Activated T-cell treated with anti-CD3 and anti-CD28 coated beads, Interleukin-2, amount 50 U/mL, for 24 hours (primary cell): ENCODE measurements at regions not wholly inside any gene's neighbourhood (a gene's known extent, or its start where the extent isn't known, plus 50 kb on each side); places are given as distances from the start of the nearest gene placed in this dataset.
A peak's percentile ranks its signal among the peaks of the same experiment; 100 is the strongest.

Experiments
- DNase-seq: peaks from one replicate; pipeline ENCODE4 v3.0.0-alpha.2; 2020
- H3K27ac Mint-ChIP-seq: 2 replicates; pipeline ENCODE4 v1.8.0; 2020; ENCODE audit warnings: mild to moderate bottlenecking, mixed read lengths
- H3K27me3 Mint-ChIP-seq: 2 replicates; pipeline ENCODE4 v1.8.0; 2020; ENCODE audit warnings: mixed read lengths
- H3K36me3 Mint-ChIP-seq: 2 replicates; pipeline ENCODE4 v1.8.0; 2020; ENCODE audit warnings: low read depth, mixed read lengths
- H3K4me1 Mint-ChIP-seq: 2 replicates; pipeline ENCODE4 v1.8.0; 2020; ENCODE audit warnings: low read depth, mixed read lengths
- H3K4me3 Mint-ChIP-seq: 2 replicates; pipeline ENCODE4 v1.8.0; 2020; ENCODE audit warnings: mild to moderate bottlenecking, moderate library complexity, mixed read lengths
- H3K9me3 Mint-ChIP-seq: 2 replicates; pipeline ENCODE4 v1.8.0; 2020; ENCODE audit warnings: mixed read lengths

DNA sequence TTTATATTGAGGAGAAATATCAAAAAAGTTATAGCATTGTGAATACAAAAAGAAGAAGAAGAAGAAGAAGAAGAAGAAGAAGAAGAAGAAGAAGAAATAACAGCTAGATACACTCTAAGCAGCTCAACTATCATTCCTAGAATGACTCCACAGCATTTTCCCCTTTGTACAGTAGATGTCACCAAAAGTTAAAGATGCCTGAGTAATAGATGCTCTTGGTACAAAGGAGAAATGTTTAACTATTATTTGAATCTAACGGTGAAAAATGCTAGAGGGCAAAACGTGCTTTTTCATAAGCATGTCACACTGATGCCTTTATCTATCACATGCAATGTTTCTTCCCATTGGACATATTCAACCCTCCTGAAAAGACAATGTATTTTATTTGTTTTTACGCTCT is 178.4 kb upstream of the GPRIN3 start:
- no peak overlapping the region for H3K27ac Mint-ChIP-seq
- peaks cover 3% of the 10 kb centered on the region for H3K4me1 Mint-ChIP-seq
- H3K36me3 Mint-ChIP-seq = no peaks in the 10 kb centered on the region
- no peak for DNase-seq
- H3K4me3 Mint-ChIP-seq = no peak overlapping the region
- peaks cover 1% of the 10 kb centered on the region for H3K9me3 Mint-ChIP-seq
- no peaks in the 10 kb centered on the region for H3K27me3 Mint-ChIP-seq

DNA sequence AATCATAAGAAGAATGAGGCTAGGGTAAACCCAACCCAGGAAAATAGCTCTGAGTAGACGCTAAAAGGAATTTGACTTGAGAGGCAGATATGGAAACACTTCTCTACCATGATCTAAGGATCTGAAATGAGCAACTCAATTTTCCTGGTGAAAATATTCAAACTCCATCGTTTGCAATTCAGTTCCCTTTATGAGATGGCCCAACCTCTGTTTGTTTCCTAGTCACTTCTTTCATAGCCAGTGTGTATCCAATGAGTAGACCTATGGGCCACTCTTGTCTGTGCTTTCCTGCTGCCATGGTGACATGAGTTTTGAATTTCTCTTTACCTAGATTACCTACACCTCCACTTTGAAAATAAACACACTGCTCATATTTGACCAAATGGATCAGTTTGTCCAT is 176.2 kb upstream of the GPRIN3 start:
- Mint-ChIP-seq H3K9me3 (peaks cover 3% of the 10 kb centered on the region), H3K27me3 (no peaks in the 10 kb centered on the region), H3K36me3 (no peaks in the 10 kb centered on the region), H3K4me3 (no peak overlapping the region), H3K4me1 (peaks cover 3% of the 10 kb centered on the region), H3K27ac (no peak overlapping the region)
- no peak for DNase-seq

DNA sequence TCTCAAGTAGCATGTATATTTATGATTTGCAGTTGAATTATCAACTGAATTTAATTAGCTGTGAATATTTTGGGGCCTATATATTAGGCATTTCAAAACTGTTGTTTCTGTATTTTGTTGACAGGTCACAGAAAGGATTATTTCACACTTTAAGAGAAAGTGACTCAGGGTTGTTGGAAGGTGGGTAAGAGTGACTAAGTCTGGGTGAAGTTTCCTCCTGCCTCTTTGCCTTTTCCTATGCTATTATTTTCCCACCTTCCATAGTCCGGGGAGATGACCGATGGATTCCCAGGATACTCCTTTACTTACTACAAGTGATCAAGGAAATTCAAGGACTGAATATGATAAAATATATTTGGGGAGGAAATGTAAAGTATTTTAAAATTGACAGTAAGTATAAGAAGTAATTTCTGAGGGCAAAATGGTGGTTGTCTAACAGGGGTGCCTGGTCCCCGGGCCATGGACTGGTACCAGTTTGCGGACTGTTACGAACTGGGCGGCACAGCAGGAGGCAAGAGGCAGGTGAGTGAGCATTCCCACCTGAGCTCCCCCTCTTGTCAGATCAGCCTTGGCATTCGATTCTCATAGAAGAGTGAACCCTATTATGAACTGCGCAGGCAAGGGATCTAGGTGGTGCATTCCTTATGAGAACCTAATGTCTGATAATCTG is 175.5 kb upstream of the GPRIN3 start:
- Mint-ChIP-seq H3K36me3 (no peaks in the 10 kb centered on the region), H3K27me3 (no peaks in the 10 kb centered on the region), H3K27ac (no peak overlapping the region), H3K4me1 (peaks cover 3% of the 10 kb centered on the region), H3K4me3 (no peak overlapping the region), H3K9me3 (peaks cover 3% of the 10 kb centered on the region)
- DNase-seq = no peak

DNA sequence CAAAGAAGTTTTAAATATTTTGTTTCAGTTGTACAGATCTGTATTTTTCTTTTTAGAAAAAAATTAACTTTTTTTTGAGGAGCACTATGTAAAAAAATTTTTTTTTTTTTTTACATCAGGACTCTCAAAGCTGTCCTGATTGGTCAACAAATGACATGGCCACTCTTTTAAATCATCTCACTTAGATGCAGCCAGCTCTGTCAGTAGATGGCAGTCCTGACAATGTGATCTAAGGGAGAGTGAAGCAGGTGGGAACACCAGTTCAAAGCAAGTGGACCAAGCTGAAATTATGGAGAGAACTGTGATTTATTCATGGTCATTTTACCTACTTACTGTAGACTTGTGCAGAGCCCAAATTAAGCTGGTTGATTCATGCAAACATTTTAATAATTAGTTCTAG is 174.7 kb upstream of the GPRIN3 start:
- DNase-seq = no peak
- Mint-ChIP-seq H3K36me3 (no peaks in the 10 kb centered on the region), H3K4me1 (peaks cover 3% of the 10 kb centered on the region), H3K9me3 (peaks cover 3% of the 10 kb centered on the region), H3K4me3 (no peak overlapping the region), H3K27me3 (no peaks in the 10 kb centered on the region), H3K27ac (no peak overlapping the region)

DNA sequence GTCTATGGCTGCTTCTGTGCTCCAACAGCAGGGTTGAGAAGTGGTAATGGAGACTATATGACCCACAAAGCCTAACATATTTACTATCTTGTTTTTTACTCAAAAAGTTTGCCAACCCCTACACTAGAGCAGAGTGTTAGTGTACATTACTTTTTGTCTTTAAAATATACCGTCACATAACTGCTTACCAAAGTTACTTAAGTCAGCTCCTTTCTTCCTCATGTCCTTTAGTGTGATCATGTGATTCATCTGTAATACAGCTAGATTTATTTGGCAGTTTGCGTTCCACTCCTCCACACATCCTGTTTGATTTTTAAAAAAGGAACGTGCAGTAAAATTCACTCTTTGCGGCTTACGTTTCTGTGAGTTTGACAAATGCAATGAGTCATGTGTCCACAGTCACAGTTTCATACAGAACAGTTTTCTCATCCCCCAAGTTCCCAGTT is 162.4 kb upstream of the GPRIN3 start:
- H3K27ac Mint-ChIP-seq = peak overlapping the region; percentile 85
- no peak for DNase-seq
- H3K9me3 Mint-ChIP-seq = no peaks in the 10 kb centered on the region
- no peaks in the 10 kb centered on the region for H3K36me3 Mint-ChIP-seq
- H3K4me3 Mint-ChIP-seq = peak overlapping the region; percentile 45
- no peaks in the 10 kb centered on the region for H3K27me3 Mint-ChIP-seq
- H3K4me1 Mint-ChIP-seq = peaks cover 27% of the 10 kb centered on the region

DNA sequence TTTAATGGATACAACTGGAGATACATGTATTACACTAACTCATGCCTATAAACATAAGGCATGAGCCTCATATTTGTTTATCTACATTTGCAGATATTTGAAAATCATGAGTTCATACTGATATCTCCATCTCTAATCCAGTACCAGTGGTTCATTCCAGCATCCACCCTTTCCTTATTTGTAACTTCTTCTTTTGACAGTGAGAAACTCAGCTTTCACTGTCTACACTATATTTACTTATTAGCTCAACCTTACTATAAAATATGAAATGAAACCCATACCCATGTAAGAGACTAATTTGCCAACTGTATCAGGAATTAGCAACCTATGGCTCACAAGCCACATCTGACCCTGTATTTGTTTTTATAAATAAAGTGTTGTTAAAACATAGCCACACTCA is 161.9 kb upstream of the GPRIN3 start:
- Mint-ChIP-seq H3K27ac (peak overlapping the region; percentile 85), H3K36me3 (no peaks in the 10 kb centered on the region), H3K9me3 (no peaks in the 10 kb centered on the region), H3K4me1 (peaks cover 27% of the 10 kb centered on the region), H3K4me3 (peak overlapping the region; percentile 45), H3K27me3 (no peaks in the 10 kb centered on the region)
- no peak for DNase-seq

DNA sequence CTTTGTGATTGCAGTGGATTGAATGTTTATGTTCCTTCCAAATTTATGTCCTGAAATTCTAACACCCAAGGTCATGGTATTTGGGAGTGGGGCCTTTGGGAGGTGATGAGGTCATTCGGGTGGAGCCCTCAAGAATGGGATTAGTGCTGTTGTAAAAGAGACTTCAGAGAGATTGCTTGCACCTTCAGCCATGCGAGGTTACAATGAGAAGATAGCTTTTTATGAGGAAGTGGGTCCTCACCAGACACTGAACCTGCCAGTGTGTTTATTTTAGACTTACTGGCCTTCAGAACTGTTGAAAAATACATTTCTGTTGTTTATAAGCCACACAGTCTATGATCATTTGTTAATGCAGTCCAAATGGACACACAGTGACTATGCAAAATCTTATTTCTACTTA is 161.0 kb upstream of the GPRIN3 start:
- Mint-ChIP-seq H3K27ac (no peak overlapping the region), H3K9me3 (no peaks in the 10 kb centered on the region), H3K27me3 (no peaks in the 10 kb centered on the region), H3K4me1 (peaks cover 27% of the 10 kb centered on the region), H3K36me3 (no peaks in the 10 kb centered on the region), H3K4me3 (no peak overlapping the region)
- no peak for DNase-seq

DNA sequence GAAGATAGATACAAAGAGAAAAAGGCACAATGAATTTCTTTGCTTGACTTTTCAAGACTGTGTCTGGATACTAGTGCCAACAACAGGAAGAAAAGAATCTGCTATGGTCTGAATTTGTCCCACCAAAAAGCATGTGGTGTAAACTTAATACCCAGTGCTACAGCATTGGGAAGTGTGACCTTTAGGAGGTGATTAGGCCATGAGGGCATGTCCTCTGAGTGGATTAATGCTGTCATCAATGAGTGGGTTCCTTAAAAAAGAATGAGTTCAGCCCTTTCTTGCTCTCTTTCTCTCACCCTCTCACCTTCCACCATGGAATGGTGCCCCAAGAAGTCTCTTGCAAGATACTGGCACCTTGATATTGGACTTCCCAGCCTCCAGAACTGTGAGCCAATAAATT is 155.7 kb upstream of the GPRIN3 start:
- no peak for DNase-seq
- H3K36me3 Mint-ChIP-seq = no peaks in the 10 kb centered on the region
- H3K4me3 Mint-ChIP-seq = no peak overlapping the region
- H3K27me3 Mint-ChIP-seq = no peaks in the 10 kb centered on the region
- H3K27ac Mint-ChIP-seq = no peak overlapping the region
- peaks cover under 1% of the 10 kb centered on the region for H3K4me1 Mint-ChIP-seq
- H3K9me3 Mint-ChIP-seq = no peaks in the 10 kb centered on the region

DNA sequence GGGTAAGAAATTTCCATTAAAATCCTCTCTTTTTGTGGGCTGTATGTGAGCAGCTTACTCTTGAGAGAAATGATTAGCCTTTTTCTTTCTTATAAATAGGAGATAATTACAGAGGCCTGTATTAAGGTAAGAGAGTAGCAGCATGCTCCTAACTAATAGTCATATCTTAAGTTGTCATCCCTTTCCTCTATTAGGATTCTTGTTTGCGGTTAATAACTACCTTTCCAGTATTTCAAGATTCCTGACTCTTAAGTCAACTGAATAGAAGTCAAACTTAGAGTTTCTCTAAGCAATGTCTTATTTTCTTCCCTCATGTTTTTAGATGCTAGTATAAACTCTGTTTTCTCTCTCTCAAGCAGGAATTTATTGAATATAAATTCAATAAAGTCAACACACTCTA is 139.9 kb upstream of the GPRIN3 start:
- H3K36me3 Mint-ChIP-seq = peaks cover 9% of the 10 kb centered on the region
- no peaks in the 10 kb centered on the region for H3K4me1 Mint-ChIP-seq
- no peaks in the 10 kb centered on the region for H3K27me3 Mint-ChIP-seq
- DNase-seq = no peak
- H3K9me3 Mint-ChIP-seq = peaks cover 15% of the 10 kb centered on the region
- no peak overlapping the region for H3K4me3 Mint-ChIP-seq
- no peak overlapping the region for H3K27ac Mint-ChIP-seq

DNA sequence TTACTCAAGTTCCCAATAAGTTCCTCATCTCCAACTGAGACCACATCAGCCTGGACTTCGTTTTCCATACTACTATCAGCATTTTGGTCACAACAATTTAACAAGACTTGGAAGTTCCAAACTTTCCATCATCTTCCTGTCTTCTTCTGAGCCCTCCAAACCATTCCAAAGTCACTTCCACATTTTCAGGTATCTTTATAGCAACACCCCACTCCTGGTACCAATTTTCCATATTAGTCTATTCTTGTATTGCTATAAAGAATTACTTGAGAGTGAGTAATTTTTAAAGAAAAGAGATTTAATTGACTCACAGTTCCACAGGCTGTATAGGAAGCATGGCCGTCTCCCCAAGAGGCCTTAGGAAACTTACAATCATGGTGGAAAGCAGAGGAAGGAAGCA is 138.6 kb upstream of the GPRIN3 start:
- Mint-ChIP-seq H3K4me3 (no peak overlapping the region), H3K9me3 (peaks cover 15% of the 10 kb centered on the region), H3K4me1 (no peaks in the 10 kb centered on the region), H3K27me3 (no peaks in the 10 kb centered on the region), H3K27ac (no peak overlapping the region), H3K36me3 (peaks cover 9% of the 10 kb centered on the region)
- no peak for DNase-seq

DNA sequence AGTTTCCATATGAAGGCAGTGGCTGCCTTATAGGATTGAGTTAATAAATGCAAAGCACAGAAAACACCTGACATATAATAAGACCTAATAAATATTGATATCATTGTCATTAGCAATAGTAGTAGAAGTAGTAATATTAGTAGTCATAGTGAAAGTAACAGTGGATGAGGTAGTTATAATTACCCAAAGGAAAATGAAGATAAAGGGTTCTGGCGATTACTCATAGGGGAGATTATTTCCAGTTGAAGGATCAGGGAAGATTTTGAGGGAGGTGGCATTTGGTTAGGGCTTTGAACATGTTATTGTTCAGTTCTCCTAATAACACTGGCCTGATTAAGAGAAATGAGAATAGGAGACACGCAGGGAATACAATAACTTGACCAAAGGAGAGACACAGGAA is 131.9 kb upstream of the GPRIN3 start:
- Mint-ChIP-seq H3K27ac (no peak overlapping the region), H3K4me1 (peaks cover 23% of the 10 kb centered on the region)

DNA sequence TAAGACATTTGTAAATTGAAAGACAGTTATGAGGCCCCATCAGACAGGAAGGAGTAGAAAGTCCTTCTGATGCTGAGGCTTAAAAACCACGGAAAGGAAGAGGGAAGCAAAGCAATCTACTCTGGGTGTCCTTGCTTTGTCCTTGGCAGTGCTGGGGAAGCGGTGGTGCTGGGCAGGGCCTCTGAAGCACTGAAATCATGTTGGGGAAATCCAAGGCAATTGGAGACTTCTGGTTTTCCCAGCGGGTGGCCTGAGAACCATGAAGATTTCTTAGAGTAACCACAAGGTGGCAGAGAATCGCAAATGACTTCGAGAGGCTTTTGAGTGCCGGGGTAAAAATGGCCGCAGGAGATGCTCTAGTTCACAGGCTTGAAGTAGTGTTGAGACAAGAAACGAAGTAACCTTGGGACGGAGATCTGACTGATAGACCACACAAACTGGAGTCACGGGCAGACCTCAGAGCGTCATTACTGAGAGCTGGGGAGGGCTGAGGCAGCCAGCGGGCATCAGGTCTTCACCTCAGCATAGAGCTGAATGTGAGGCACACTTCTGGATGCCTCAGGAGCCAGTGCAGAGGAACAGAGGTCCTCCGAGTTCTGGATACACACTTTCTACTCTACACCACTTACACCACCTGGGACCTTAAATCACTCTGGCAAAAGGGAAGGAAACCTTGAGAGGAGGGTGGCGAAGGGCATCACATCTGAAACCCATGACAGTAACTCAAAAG is 130.7 kb upstream of the GPRIN3 start:
- Mint-ChIP-seq H3K27ac (peak overlapping the region; percentile 84), H3K4me3 (no peak overlapping the region), H3K36me3 (no peaks in the 10 kb centered on the region), H3K4me1 (peaks cover 28% of the 10 kb centered on the region), H3K9me3 (no peaks in the 10 kb centered on the region), H3K27me3 (no peaks in the 10 kb centered on the region)
- DNase-seq = peak; percentile 66

More for the DNA sequence above, 131.9 kb upstream of the GPRIN3 start:
- no peaks in the 10 kb centered on the region for H3K9me3 Mint-ChIP-seq
- H3K4me3 Mint-ChIP-seq = no peak overlapping the region
- no peaks in the 10 kb centered on the region for H3K36me3 Mint-ChIP-seq
- H3K27me3 Mint-ChIP-seq = no peaks in the 10 kb centered on the region
- no peak for DNase-seq

DNA sequence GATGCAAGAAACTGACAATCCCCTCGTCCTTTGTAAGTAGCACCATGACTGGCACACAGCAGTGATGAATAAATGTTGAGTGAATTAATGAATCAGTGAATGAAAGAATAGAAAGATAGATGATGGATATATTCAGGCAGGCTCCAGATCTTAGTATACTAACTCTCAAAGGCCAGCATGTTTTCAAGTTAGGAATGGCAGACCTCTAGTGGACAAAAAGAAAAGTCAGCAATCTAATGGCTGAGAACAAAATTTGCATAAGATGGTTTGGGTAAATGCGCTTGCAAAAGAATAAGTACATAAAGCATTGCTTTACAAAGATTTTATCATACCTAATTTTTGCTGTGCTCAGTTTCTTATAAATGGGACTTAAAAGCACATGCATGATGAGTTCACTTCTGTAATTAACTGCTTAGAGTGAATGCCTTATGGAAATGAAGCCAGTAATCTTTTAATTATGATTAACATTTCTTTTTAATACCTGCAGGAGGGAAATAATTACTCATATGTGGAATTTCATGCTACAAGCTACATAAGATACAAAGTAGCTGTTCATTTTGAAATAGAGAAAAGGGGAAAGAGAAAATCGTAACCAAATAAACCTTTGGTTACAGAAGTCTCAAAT is 126.9 kb upstream of the GPRIN3 start:
- Mint-ChIP-seq H3K4me1 (peaks cover 25% of the 10 kb centered on the region), H3K27ac (no peak overlapping the region), H3K9me3 (no peaks in the 10 kb centered on the region), H3K4me3 (no peak overlapping the region), H3K36me3 (no peaks in the 10 kb centered on the region), H3K27me3 (no peaks in the 10 kb centered on the region)
- DNase-seq = no peak

DNA sequence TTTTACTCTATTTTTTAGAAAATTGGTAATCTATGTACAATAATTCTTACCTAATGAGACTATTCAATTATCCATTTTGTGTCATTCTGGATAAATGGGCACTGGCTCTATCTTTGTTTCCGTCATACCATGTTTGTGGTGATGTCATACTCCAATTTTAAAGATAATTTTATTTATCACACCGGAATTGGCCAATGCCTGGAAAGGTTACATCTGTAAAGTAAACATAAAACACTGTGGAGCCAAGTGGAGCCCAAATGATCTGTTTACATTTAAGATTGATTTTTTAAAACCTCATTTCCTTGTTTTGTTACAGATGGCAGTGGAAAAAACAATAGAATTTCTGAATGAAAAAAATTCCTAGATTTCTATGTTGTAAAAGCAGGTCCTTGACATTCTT is 120.2 kb upstream of the GPRIN3 start:
- no peak for DNase-seq
- no peaks in the 10 kb centered on the region for H3K36me3 Mint-ChIP-seq
- no peaks in the 10 kb centered on the region for H3K9me3 Mint-ChIP-seq
- H3K4me3 Mint-ChIP-seq = no peak overlapping the region
- no peak overlapping the region for H3K27ac Mint-ChIP-seq
- no peaks in the 10 kb centered on the region for H3K4me1 Mint-ChIP-seq
- H3K27me3 Mint-ChIP-seq = no peaks in the 10 kb centered on the region

DNA sequence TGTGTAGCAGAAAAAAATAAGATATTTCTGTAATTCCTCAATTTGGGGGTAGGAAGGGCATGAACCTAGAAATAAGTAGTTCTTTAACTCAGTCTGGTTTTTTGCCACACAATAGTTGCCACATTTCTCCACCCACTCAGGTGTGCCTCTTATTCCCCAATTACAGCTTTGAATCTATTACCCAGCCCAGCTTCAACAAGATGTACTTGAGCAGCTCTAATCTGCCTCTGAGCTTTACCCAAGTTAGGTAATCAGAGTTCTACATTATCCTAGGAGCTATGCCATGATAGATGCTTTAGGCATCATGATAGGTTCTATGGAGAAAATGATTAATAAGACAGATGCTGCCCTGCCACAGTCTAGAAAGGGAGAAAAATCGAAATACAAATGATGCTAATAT is 117.4 kb upstream of the GPRIN3 start:
- Mint-ChIP-seq H3K27ac (no peak overlapping the region), H3K36me3 (no peaks in the 10 kb centered on the region), H3K27me3 (no peaks in the 10 kb centered on the region), H3K4me3 (no peak overlapping the region), H3K4me1 (peaks cover 6% of the 10 kb centered on the region), H3K9me3 (no peaks in the 10 kb centered on the region)
- DNase-seq = no peak
